ENCODE measurements at regions not wholly inside any gene's neighbourhood (a gene's known extent, or its start where the extent isn't known, plus 50 kb on each side); places are given as distances from the start of the nearest gene placed in this dataset.

GRCh38 chr6:66533921-66534404 is 826.9 kb upstream of the EYS start:
- no peak for TF ChIP-seq CTCF (IDR thresholded peaks at IDR 0.05)
- DNase-seq (ENCODE audit: low spot score) (no peak), ATAC-seq (ENCODE audit: low FRiP score) (no peak)

- DNase-seq (ENCODE audit: low spot score) (no peak), ATAC-seq (ENCODE audit: low FRiP score) (no peak)
- no peak for TF ChIP-seq CTCF (IDR thresholded peaks at IDR 0.05)
These were observed 819.0 kb upstream of the EYS start for GRCh38 chr6:66526061-66526460.

- TF ChIP-seq CTCF (IDR thresholded peaks at IDR 0.05), result no peak
- ATAC-seq (ENCODE audit: low FRiP score), result no peak
- DNase-seq (ENCODE audit: low spot score), result no peak
These were observed 815.8 kb upstream of the EYS start for GRCh38 chr6:66522864-66523263.

- ATAC-seq (ENCODE audit: low FRiP score) (no peak), DNase-seq (ENCODE audit: low spot score) (no peak)
- no peak for TF ChIP-seq CTCF (IDR thresholded peaks at IDR 0.05)
These were observed 809.4 kb upstream of the EYS start for GRCh38 chr6:66516377-66516776.

GRCh38 chr6:66508433-66508832 is 801.4 kb upstream of the EYS start:
- TF ChIP-seq CTCF (IDR thresholded peaks at IDR 0.05), result no peak
- DNase-seq (ENCODE audit: low spot score) (no peak), ATAC-seq (ENCODE audit: low FRiP score) (no peak)

GRCh38 chr6:66499851-66500250 is 792.8 kb upstream of the EYS start:
- DNase-seq (ENCODE audit: low spot score) (no peak), ATAC-seq (ENCODE audit: low FRiP score) (no peak)

More at GRCh38 chr6:66499851-66500250, 792.8 kb upstream of the EYS start:
- no peak for TF ChIP-seq CTCF (IDR thresholded peaks at IDR 0.05)
